Stimulated activated CD8-positive, alpha-beta memory T cell treated with anti-CD3 and anti-CD28 coated beads, Interleukin-7, amount 100 ng/mL, for 24 hours (primary cell): ENCODE measurements at regions not wholly inside any gene's neighbourhood (a gene's known extent, or its start where the extent isn't known, plus 50 kb on each side); places are given as distances from the start of the nearest gene placed in this dataset.
"Not testable (repeated sequence)": the region's sequence is repeated elsewhere in the genome, so short reads cannot be mapped to it uniquely, and the experiment has no call there.

Source experiments
- DNase-seq: peaks from one replicate; pipeline ENCODE4 v3.0.0-alpha.2; 2020; ENCODE audit warnings: low read depth

GRCh38 chr22:23395530-23396361 is 184.3 kb downstream of the IGLL1 start:
- no peak for DNase-seq

GRCh38 chr22:23394525-23395326 is 185.4 kb downstream of the IGLL1 start:
- DNase-seq, result no peak

GRCh38 chr22:23393721-23394320 is 186.3 kb downstream of the IGLL1 start:
- DNase-seq, result no peak

GRCh38 chr22:23393199-23393598 is 186.9 kb downstream of the IGLL1 start:
- DNase-seq, result not testable (repeated sequence)

GRCh38 chr22:23392420-23393121 is 187.5 kb downstream of the IGLL1 start:
- no peak for DNase-seq

- no peak for DNase-seq
These were observed 189.1 kb downstream of the IGLL1 start for GRCh38 chr22:23391022-23391421.

DNA sequence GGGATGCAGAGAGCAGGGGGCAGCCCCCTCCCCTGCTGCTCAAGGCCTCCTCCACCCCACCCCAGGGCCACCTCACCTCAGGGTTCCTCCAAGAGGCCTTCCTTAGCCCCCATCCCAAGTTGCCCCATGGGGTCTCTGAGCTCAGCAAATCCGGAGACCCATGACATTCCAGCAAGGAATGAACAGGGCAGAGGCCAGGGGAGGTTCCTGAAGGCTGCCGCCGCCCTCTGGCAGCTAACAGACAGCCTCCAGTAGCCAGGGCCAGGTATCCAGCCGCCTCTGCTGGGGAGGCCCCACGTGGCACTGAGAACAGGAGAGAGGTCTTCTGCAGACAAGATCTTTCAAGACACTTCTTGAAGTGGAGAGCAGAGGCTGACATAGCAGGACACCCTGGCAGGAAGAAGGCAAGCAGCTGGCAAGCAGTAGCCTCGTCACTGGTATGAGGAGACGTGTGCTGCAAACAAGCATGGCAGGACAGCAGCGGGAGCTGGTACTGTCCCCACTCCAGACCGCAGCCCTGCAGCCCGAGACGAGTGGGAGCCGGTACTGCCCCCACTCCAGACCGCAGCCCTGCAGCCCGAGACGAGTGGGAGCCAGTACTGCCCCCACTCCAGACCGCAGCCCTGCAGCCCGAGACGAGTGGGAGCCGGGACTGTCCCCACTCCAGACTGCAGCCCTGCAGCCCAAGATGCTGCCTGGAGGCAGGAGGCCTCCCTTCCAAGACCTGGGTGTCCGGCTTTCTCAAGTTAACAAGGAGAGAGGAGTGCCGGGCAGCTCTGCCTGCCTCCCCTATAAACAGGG is 190.6 kb downstream of the IGLL1 start:
- no peak for DNase-seq

DNA sequence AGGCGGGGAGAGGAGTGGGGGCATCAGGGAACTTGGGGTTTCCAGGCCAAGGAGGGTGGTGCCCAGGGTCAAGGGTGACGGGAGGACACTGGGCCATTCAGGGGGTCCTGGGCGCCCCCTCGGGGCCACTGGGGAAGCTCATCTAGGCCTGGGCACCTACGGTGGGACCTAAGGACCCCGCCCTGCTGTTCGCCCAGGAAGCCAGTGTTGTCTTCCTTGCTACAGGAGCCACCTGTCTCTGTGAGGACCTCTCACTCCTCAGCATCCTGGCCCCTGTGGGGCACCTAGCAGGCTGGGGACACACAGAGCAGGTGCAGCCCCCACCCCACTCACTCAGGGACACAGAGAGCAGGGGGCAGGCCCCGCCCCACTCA is 191.6 kb downstream of the IGLL1 start:
- no peak for DNase-seq

DNA sequence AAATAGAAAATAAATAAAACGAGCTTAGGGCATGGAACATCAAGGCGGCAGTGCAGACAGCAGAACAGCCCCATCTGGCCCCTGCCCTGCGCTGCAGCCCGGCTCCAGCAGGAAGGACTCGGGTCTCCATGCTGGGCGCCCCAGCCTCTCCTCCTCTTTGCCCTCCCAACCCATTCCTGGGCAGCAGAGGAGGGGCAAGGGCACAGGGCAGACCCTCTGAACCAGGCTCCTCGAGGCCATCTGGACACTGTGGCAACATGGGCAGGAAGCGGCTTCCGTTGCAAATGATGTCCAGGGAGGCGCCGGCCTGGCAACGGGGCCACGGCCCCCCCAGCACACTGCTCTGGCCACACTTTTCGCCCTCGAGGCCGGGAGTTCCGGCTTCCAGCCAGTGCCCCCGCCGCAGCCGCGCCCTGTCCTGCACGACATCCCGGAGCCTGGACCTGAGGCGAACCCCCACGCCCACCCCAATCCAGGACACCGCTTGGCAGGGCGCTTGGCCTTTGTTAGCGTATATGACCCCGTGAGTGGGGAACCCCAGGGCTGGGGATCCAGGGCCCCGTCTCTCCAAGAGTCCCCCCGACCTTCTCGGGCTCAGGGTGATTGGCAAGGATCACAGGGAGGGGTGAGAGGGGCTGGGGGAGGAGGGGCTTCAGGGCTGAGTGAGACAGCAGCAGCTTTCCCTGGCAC is 192.1 kb downstream of the IGLL1 start:
- DNase-seq, result no peak

GRCh38 chr22:23386822-23387580 is 193.1 kb downstream of the IGLL1 start:
- DNase-seq, result no peak

DNA sequence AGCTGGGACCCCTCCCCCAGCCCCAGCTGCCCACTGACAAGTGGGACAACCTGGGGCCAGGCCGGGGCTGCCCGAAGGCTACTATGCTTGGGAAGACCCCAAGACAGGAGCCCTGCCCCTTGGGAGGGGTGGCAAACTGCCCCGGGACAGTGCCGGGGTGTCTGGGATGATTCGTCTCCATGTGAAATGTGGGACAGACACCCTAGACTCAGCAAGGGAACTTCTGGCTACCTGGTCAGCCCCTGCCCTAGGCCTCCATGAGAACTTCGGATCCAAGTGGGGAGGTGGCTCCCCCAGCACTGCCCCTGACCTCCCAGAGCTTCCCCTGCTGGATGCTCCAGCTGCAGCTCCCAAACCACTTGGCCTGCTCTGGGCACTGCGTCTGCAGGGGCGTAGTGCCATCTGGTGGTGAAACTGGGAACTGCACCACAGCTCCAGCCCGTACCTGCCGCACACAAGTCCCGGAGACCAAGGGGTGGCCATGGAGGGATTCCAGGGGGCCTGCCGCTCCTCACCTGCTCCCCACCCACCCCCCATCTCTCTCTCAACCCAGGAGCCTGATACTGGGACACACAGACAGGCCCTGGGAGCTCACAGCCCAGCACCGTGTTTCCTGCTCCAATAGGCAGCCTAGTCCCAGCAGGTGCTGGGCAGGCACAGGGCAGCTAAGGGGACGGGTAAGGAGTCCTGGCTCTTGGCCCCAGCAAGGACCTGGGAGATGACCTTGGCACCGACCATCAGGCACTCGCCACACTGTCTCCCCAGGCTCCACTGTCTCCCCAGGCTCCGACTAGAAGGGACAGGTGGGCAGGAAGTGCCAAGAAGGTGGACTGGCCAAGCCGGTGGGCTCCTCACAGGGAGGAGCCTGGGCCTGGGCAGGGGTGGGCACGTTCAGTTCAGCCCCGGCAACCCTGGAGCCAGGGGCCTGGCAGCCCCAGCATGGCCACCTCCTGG is 194.1 kb downstream of the IGLL1 start:
- DNase-seq, result peak; percentile 82

- no peak for DNase-seq
These were observed 195.0 kb downstream of the IGLL1 start for GRCh38 chr22:23384923-23385677.

GRCh38 chr22:23384431-23384830 is 195.7 kb downstream of the IGLL1 start:
- DNase-seq, result no peak

DNA sequence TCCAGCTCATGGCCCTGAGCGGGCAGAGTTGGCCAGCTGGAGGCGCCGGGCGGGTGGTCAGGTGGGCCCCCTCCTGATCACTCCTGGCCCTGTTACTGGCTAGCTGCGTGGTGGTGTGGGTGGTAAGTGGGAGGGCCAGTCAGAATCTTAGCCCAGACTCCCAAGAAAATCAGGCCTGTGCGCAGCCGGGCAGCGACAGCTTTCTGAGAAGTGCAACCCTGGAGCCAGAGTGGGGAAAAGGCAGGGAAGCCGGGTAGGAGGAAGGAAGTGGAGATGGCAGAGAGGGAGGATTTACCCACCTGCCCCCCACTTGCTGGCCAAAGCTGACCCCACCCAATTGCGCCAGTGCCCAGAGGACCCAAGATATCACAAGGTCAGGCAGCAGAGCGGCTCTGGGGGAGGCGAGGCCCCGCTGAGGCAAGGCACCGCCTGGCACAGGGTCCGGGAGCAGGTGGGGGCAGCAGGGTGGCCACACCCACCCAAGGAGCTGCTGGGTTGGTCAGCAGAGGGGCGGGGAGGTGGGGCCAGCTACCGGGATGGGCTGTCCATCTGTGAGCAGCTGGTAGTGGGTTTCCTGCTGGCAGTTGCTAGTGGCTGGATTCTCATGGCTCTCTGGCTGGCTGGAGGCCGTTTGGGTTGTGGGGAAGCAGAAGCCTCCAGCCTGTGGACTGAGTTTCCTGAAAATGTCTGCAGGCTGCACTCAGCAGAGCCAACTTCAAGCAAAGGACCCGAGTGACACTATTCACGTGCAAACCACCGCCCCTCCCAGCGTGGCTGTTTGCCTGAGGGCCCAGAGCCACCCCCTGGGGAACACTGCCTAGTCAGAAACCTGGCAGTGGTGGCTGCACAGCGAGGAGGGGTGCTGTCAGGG is 196.4 kb downstream of the IGLL1 start:
- DNase-seq, result no peak

DNA sequence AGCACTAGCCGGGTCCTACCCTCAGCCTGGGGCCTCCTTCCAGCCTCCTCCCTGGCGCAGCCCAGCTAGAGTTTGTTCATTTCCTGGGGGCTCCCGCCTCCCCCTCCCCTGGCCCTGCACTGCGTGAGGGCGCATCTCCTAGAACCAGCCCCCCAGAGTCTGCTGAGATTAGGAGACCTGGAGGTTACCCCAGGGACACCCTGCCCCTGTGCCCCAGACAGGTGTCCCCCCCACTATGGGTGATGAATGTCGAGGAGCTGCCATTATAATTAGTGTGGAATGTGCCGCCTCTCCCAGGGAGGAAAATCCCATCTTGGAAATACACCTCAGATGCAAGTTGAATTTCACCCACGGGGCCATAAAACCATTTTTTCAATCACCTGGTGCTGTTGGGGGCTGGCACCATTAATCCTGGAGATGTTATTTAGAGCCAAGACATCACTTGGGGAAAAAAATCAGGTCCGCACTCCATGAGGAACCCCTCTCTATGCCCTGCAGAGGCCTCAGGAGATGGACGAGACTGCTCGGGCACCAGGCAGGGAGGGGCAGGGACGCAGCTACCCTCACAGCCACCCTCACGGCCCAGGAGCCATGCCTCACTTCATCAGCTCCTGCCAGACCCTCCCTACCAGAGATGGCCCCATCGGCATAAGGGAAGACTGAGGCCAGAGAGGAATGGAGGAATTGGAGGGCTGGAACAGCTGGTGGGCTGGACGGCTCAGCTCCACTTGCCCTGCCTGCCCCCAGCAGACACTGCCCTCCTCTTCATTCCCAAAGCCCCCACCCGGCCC is 197.5 kb downstream of the IGLL1 start:
- DNase-seq, result no peak
